Spleen (tissue), 7 donors: ENCODE measurements at regions not wholly inside any gene's neighbourhood (a gene's known extent, or its start where the extent isn't known, plus 50 kb on each side); places are given as distances from the start of the nearest gene placed in this dataset.

Source experiments
- CTCF ChIP-seq, 11 experiments: fragments of 200-600 bp in 7 of 11; fragments of 450-650 bp in 4 of 11; sonication (generic) in 4 of 11; IDR thresholded peaks in 8 of 11; conservative IDR thresholded peaks in 3 of 11; 1 replicate in 7 of 11; 2 replicates in 4 of 11; pipeline versions ENCODE4 v1.4.0 to v1.8.0; 2016 to 2021; ENCODE audit warnings: antibody characterized with exemption in 11 of 11, inconsistent platforms in 4 of 11, mild to moderate bottlenecking in 1 of 11
- POLR2A ChIP-seq, 3 donors: fragments of 450-650 bp; IDR thresholded peaks; one replicate each; pipeline ENCODE4 v1.5.1; 2017; ENCODE audit warnings: antibody characterized with exemption in 3 of 3, mild to moderate bottlenecking in 1 of 3
- POLR2AphosphoS5 ChIP-seq, 3 donors: sonication (generic); formaldehyde crosslinking; IDR thresholded peaks; one replicate each; pipeline ENCODE4 v1.5.1; 2017; ENCODE audit warnings: antibody characterized with exemption in 3 of 3
- donor health status: DM: no; HTN: no; CAD: no; lungs with moderate emphysema.
- donor health status: DM: no; HTN: no; CAD: no.
- donor health status: DM: no; HTN: no; CAD: no.

- TF ChIP-seq CTCF (IDR thresholded peaks at IDR 0.05 in 8 of 11, conservative IDR thresholded peaks at IDR 0.05 in 3 of 11): no peak
- no peak for TF ChIP-seq POLR2AphosphoS5 (IDR thresholded peaks at IDR 0.05)
- TF ChIP-seq POLR2A (IDR thresholded peaks at IDR 0.05): no peak
Observed at GRCh38 chr5:97788369-97788768, 605.3 kb upstream of the RIOK2 start.
